ENCODE measurements at regions not wholly inside any gene's neighbourhood (a gene's known extent, or its start where the extent isn't known, plus 50 kb on each side); places are given as distances from the start of the nearest gene placed in this dataset.

GRCh38 chr4:170729897-170730296 lies 640.1 kb upstream of the AADAT start:
- no peak overlapping the region for H3K27ac ChIP-seq
- no peak for TF ChIP-seq CTCF (conservative IDR thresholded peaks at IDR 0.05)

GRCh38 chr4:170729236-170729635 lies 639.5 kb upstream of the AADAT start:
- TF ChIP-seq CTCF (conservative IDR thresholded peaks at IDR 0.05) = no peak
- H3K27ac ChIP-seq = no peak overlapping the region

GRCh38 chr4:170724191-170724590 lies 634.4 kb upstream of the AADAT start:
- TF ChIP-seq CTCF (conservative IDR thresholded peaks at IDR 0.05) = no peak
- no peak overlapping the region for H3K27ac ChIP-seq

- no peak for TF ChIP-seq CTCF (conservative IDR thresholded peaks at IDR 0.05)
- H3K27ac ChIP-seq = no peak overlapping the region
Observed at GRCh38 chr4:170723171-170723570, 633.4 kb upstream of the AADAT start.

GRCh38 chr4:170721812-170722373 lies 632.1 kb upstream of the AADAT start:
- TF ChIP-seq CTCF (conservative IDR thresholded peaks at IDR 0.05) = no peak

GRCh38 chr4:170716868-170717267 lies 627.1 kb upstream of the AADAT start:
- no peak for TF ChIP-seq CTCF (conservative IDR thresholded peaks at IDR 0.05)
- no peak overlapping the region for H3K27ac ChIP-seq

More at GRCh38 chr4:170721812-170722373, 632.1 kb upstream of the AADAT start:
- no peak overlapping the region for H3K27ac ChIP-seq

- no peak overlapping the region for H3K27ac ChIP-seq
- no peak for TF ChIP-seq CTCF (conservative IDR thresholded peaks at IDR 0.05)
Observed at GRCh38 chr4:170705907-170706306, 616.2 kb upstream of the AADAT start.
